Neural cell (in vitro differentiated cells): ENCODE measurements at regions not wholly inside any gene's neighbourhood (a gene's known extent, or its start where the extent isn't known, plus 50 kb on each side); places are given as distances from the start of the nearest gene placed in this dataset.

Experiments used
- EP300 ChIP-seq: fragments of 450-650 bp; conservative IDR thresholded peaks from 2 replicates; pipeline ENCODE4 v1.6.1; 2014; ENCODE audit warnings: antibody characterized with exemption, mild to moderate bottlenecking, moderate library complexity; ENCODE audit not compliant: poor library complexity, severe bottlenecking
- EZH2 ChIP-seq: fragments of 200-600, 300-800 bp; shearing (Covaris generic), sonication (generic); IDR thresholded peaks from 2 replicates; pipeline ENCODE4 v1.6.1; 2014; ENCODE audit warnings: antibody characterized with exemption, low read length, borderline replicate concordance, mild to moderate bottlenecking; ENCODE audit not compliant: insufficient read depth, poor library complexity, severe bottlenecking
- POLR2AphosphoS5 ChIP-seq: IDR thresholded peaks from 2 replicates; pipeline ENCODE4 v1.6.1; 2012
- SMC3 ChIP-seq: fragments of 450-650 bp; conservative IDR thresholded peaks from 2 replicates; pipeline ENCODE4 v1.6.1; 2014; ENCODE audit warnings: antibody characterized with exemption, mild to moderate bottlenecking, moderate library complexity; ENCODE audit not compliant: poor library complexity
- TAF1 ChIP-seq: IDR thresholded peaks from 2 replicates; pipeline ENCODE4 v1.6.1; 2012; ENCODE audit warnings: low read depth
- TF ChIP-seq, protein P1 (sequence below): fragments of 450-650 bp; IDR thresholded peaks from 2 replicates; pipeline ENCODE4 v1.5.1; 2014; ENCODE audit warnings: antibody characterized with exemption, mild to moderate bottlenecking, moderate library complexity; ENCODE audit not compliant: poor library complexity, severe bottlenecking

DNA sequence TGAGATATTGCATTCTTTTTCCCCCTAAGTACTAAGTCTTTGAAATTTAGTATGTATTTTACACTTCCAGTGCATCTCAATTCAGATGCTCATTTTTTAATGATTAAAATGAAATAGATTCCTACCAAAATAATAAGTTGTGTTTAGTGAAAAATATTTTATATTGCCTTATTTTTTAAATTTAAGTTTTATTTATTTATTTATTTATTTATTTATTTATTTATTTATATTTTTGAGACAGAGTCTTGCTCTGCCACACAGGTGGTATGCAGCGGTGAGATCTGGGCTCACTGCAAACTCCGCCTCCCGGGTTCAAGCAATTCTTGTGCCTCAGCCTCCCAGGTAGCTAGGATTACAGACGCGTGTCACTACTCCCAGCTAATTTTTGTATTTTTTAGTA lies 95.5 kb downstream of the RPS24 start:
- no peak for TF ChIP-seq SMC3
- no peak for TF ChIP-seq EP300
- no peak for TF ChIP-seq TAF1
- TF ChIP-seq, protein P1, sequence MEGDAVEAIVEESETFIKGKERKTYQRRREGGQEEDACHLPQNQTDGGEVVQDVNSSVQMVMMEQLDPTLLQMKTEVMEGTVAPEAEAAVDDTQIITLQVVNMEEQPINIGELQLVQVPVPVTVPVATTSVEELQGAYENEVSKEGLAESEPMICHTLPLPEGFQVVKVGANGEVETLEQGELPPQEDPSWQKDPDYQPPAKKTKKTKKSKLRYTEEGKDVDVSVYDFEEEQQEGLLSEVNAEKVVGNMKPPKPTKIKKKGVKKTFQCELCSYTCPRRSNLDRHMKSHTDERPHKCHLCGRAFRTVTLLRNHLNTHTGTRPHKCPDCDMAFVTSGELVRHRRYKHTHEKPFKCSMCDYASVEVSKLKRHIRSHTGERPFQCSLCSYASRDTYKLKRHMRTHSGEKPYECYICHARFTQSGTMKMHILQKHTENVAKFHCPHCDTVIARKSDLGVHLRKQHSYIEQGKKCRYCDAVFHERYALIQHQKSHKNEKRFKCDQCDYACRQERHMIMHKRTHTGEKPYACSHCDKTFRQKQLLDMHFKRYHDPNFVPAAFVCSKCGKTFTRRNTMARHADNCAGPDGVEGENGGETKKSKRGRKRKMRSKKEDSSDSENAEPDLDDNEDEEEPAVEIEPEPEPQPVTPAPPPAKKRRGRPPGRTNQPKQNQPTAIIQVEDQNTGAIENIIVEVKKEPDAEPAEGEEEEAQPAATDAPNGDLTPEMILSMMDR = no peak
- no peak for TF ChIP-seq EZH2
- no peak for TF ChIP-seq POLR2AphosphoS5
